Osteocyte (in vitro differentiated cells): ENCODE measurements at regions not wholly inside any gene's neighbourhood (a gene's known extent, or its start where the extent isn't known, plus 50 kb on each side); places are given as distances from the start of the nearest gene placed in this dataset.

Experiments used
- DNase-seq: peaks from one replicate; pipeline ENCODE4 v3.0.0; 2021; ENCODE audit warnings: mixed read lengths; ENCODE audit not compliant: unreplicated experiment; ENCODE audit errors: extremely low spot score
- H3K27ac Mint-ChIP-seq: one replicate; pipeline ENCODE4 v1.8.0; 2021; ENCODE audit warnings: mild to moderate bottlenecking, mixed read lengths; ENCODE audit not compliant: unreplicated experiment
- H3K27me3 Mint-ChIP-seq: one replicate; pipeline ENCODE4 v1.8.0; 2021; ENCODE audit warnings: mixed read lengths; ENCODE audit not compliant: unreplicated experiment
- H3K36me3 Mint-ChIP-seq: one replicate; pipeline ENCODE4 v1.8.0; 2021; ENCODE audit warnings: mixed read lengths; ENCODE audit not compliant: unreplicated experiment
- H3K4me1 Mint-ChIP-seq: one replicate; pipeline ENCODE4 v1.8.0; 2021; ENCODE audit warnings: mixed read lengths; ENCODE audit not compliant: unreplicated experiment
- H3K4me3 Mint-ChIP-seq: one replicate; pipeline ENCODE4 v1.8.0; 2021; ENCODE audit warnings: mild to moderate bottlenecking, moderate library complexity, mixed read lengths; ENCODE audit not compliant: unreplicated experiment
- H3K9me3 Mint-ChIP-seq: one replicate; pipeline ENCODE4 v1.8.0; 2021; ENCODE audit warnings: mixed read lengths; ENCODE audit not compliant: unreplicated experiment
- CTCF ChIP-seq: fragments of 200-600 bp; sonication (generic); IDR thresholded peaks from 2 replicates; pipeline ENCODE4 v1.5.0; 2021; ENCODE audit warnings: antibody characterized with exemption, mild to moderate bottlenecking, moderate library complexity

GRCh38 chr6:22236626-22237414 lies 60.0 kb downstream of the PRL start:
- peaks cover 4% of the 10 kb centered on the region for H3K9me3 Mint-ChIP-seq
- H3K27me3 Mint-ChIP-seq = no peaks in the 10 kb centered on the region
- peak overlapping the region; percentile 36 for H3K27ac Mint-ChIP-seq

More at GRCh38 chr6:22236626-22237414, 60.0 kb downstream of the PRL start:
- Mint-ChIP-seq H3K4me1 (peaks cover 11% of the 10 kb centered on the region), H3K4me3 (no peak overlapping the region), H3K36me3 (peaks cover 2% of the 10 kb centered on the region)
- DNase-seq = no peak
- TF ChIP-seq CTCF = no peak
